Activated T-cell treated with anti-CD3 and anti-CD28 coated beads for 48 hours (primary cell): ENCODE measurements at regions not wholly inside any gene's neighbourhood (a gene's known extent, or its start where the extent isn't known, plus 50 kb on each side); places are given as distances from the start of the nearest gene placed in this dataset.
A peak's percentile ranks its signal among the peaks of the same experiment; 100 is the strongest.

ENCODE experiments used
- DNase-seq: peaks from one replicate; pipeline ENCODE4 v3.0.0-alpha.2; 2020; ENCODE audit warnings: low read depth

GRCh38 chr4:20403290-20403689 is 151.6 kb downstream of the SLIT2 start:
- DNase-seq: no peak

- no peak for DNase-seq
Measured at GRCh38 chr4:20403846-20404245, 152.1 kb downstream of the SLIT2 start.

GRCh38 chr4:20408611-20409010 is 156.9 kb downstream of the SLIT2 start:
- DNase-seq: no peak

GRCh38 chr4:20412072-20412471 is 160.4 kb downstream of the SLIT2 start:
- no peak for DNase-seq

GRCh38 chr4:20416800-20417199 is 165.1 kb downstream of the SLIT2 start:
- no peak for DNase-seq

GRCh38 chr4:20418861-20419451 is 167.3 kb downstream of the SLIT2 start:
- DNase-seq: no peak

GRCh38 chr4:20420916-20421602 is 169.4 kb downstream of the SLIT2 start:
- no peak for DNase-seq

GRCh38 chr4:20421603-20421985 is 169.9 kb downstream of the SLIT2 start:
- DNase-seq: no peak

- DNase-seq: peak; percentile 16
Measured at GRCh38 chr4:20422398-20422797, 170.7 kb downstream of the SLIT2 start.

GRCh38 chr4:20423420-20423819 is 171.7 kb downstream of the SLIT2 start:
- DNase-seq: no peak

- DNase-seq: no peak
Measured at GRCh38 chr4:20426028-20426427, 174.3 kb downstream of the SLIT2 start.

- no peak for DNase-seq
Measured at GRCh38 chr4:20428436-20429160, 176.9 kb downstream of the SLIT2 start.

- DNase-seq: no peak
Measured at GRCh38 chr4:20430259-20430941, 178.7 kb downstream of the SLIT2 start.

- no peak for DNase-seq
Measured at GRCh38 chr4:20431543-20431951, 179.8 kb downstream of the SLIT2 start.

- DNase-seq: no peak
Measured at GRCh38 chr4:20432088-20432487, 180.4 kb downstream of the SLIT2 start.

- no peak for DNase-seq
Measured at GRCh38 chr4:20433097-20433705, 181.5 kb downstream of the SLIT2 start.

GRCh38 chr4:20440170-20440569 is 188.5 kb downstream of the SLIT2 start:
- DNase-seq: no peak

GRCh38 chr4:20443015-20443805 is 191.5 kb downstream of the SLIT2 start:
- DNase-seq: no peak

- DNase-seq: no peak
Measured at GRCh38 chr4:20444599-20445337, 193.1 kb downstream of the SLIT2 start.

- no peak for DNase-seq
Measured at GRCh38 chr4:20445933-20446723, 194.4 kb downstream of the SLIT2 start.
